Smooth muscle cell (in vitro differentiated cells): ENCODE measurements at regions not wholly inside any gene's neighbourhood (a gene's known extent, or its start where the extent isn't known, plus 50 kb on each side); places are given as distances from the start of the nearest gene placed in this dataset.

Source experiments
- DNase-seq: peaks from one replicate; lab custom pipeline; 2025; ENCODE audit not compliant: unreplicated experiment; lab: John Stamatoyannopoulos, UW
- H2AFZ ChIP-seq: fragments of 200-600 bp; sonication (generic); 2 replicates; pipeline ENCODE4 v1.6.0; 2016; ENCODE audit warnings: antibody characterized with exemption, low read depth, mild to moderate bottlenecking
- H3F3A ChIP-seq: fragments of 200-600 bp; sonication (generic); 2 replicates; pipeline ENCODE4 v1.6.0; 2017; ENCODE audit warnings: antibody characterized with exemption, low read depth
- H3K27ac ChIP-seq: fragments of 200-600 bp; sonication (generic); 2 replicates; pipeline ENCODE4 v1.5.1; 2016; ENCODE audit warnings: low read depth, mild to moderate bottlenecking
- H3K27me3 ChIP-seq: fragments of 200-600 bp; sonication (generic); 2 replicates; pipeline ENCODE4 v1.6.1; 2016; ENCODE audit warnings: low read depth, mild to moderate bottlenecking
- H3K36me3 ChIP-seq: fragments of 200-600 bp; sonication (generic); 2 replicates; pipeline ENCODE4 v1.5.1; 2016; ENCODE audit warnings: low read depth
- H3K4me1 ChIP-seq: fragments of 200-600 bp; sonication (generic); 2 replicates; pipeline ENCODE4 v1.5.1; 2016; ENCODE audit warnings: low read depth
- H3K4me2 ChIP-seq: fragments of 200-600 bp; sonication (generic); 2 replicates; pipeline ENCODE4 v1.6.0; 2016; ENCODE audit warnings: mild to moderate bottlenecking
- H3K4me3 ChIP-seq: fragments of 200-600 bp; sonication (generic); 2 replicates; pipeline ENCODE4 v1.5.1; 2016; ENCODE audit warnings: mild to moderate bottlenecking
- H3K79me2 ChIP-seq: fragments of 200-600 bp; sonication (generic); 2 replicates; pipeline ENCODE4 v1.6.0; 2016; ENCODE audit warnings: low read depth, mild to moderate bottlenecking
- H3K9ac ChIP-seq: fragments of 200-600 bp; sonication (generic); 2 replicates; pipeline ENCODE4 v1.6.0; 2016; ENCODE audit warnings: low read depth
- H3K9me3 ChIP-seq: fragments of 200-600 bp; sonication (generic); replicated peaks from 2 replicates; pipeline ENCODE4 v1.5.1; 2016; ENCODE audit warnings: low read depth
- H4K20me1 ChIP-seq: fragments of 200-600 bp; sonication (generic); 2 replicates; pipeline ENCODE4 v1.6.0; 2016; ENCODE audit warnings: low read depth
- WGBS: methylation state at CpG from one replicate; pipeline ENCODE4 v1.1.7; 2016; ENCODE audit warnings: low lambda C conversion rate; 5-methylcytosine and 5-hydroxymethylcytosine counted together
- TF ChIP-seq, protein P1 (sequence below): fragments of 200-600 bp; sonication (generic); IDR thresholded peaks from 2 replicates; pipeline ENCODE4 v1.5.1; 2017; ENCODE audit warnings: borderline replicate concordance, mild to moderate bottlenecking, antibody characterized with exemption; ENCODE audit not compliant: insufficient read depth, poor library complexity, severe bottlenecking

DNA sequence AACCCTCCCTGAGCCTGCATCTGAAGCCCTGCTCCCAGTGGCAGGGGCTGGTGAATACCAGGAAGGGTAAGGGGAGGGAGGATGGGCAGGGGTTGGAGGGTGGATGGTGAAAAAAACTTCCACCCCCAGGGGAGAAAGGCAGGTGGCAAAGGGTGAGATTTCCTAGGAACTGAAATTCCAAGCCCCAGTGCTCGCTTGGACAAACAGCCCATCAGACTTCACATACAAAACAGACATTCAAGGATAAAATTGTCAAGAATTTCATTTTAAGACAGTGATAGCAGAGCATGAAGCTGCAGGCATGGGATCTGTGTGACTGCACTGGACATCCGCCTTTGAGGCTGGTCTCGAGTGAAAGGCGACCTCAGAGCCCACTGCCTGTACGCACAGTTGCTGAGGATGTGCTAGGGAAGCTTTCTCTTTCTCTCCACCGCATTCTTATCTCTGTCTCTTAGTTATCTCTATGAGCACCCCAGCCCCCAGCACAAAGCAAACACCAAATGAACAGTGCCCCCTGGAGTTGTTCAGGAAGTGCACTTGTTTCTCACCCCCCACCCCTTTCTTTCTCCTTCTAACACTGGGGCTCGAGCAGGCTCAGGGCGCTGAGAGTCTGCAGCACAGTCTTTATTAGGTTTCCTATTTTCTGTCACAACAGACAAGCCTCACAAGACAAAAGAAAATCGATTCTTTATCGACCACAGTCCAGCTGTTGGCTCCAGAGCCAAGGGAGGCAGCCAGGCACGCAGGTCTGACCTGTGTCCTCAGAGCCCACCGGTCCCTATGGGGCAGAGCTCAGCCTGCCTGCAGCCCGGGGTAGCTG, 237.3 kb upstream of the NCAM1 start:
- Histone ChIP-seq H3K36me3 (no peaks in the 10 kb centered on the region), H3K4me3 (no peak overlapping the region), H3K27ac (no peak overlapping the region), H3K79me2 (no peaks in the 10 kb centered on the region), H3K4me2 (no peak overlapping the region), H3F3A (no peaks in the 10 kb centered on the region), H2AFZ (no peak overlapping the region), H3K9ac (no peak overlapping the region), H4K20me1 (no peaks in the 10 kb centered on the region), H3K4me1 (no peaks in the 10 kb centered on the region), H3K27me3 (peaks cover 3% of the 10 kb centered on the region), H3K9me3 (no peaks in the 10 kb centered on the region)
- TF ChIP-seq, protein P1, sequence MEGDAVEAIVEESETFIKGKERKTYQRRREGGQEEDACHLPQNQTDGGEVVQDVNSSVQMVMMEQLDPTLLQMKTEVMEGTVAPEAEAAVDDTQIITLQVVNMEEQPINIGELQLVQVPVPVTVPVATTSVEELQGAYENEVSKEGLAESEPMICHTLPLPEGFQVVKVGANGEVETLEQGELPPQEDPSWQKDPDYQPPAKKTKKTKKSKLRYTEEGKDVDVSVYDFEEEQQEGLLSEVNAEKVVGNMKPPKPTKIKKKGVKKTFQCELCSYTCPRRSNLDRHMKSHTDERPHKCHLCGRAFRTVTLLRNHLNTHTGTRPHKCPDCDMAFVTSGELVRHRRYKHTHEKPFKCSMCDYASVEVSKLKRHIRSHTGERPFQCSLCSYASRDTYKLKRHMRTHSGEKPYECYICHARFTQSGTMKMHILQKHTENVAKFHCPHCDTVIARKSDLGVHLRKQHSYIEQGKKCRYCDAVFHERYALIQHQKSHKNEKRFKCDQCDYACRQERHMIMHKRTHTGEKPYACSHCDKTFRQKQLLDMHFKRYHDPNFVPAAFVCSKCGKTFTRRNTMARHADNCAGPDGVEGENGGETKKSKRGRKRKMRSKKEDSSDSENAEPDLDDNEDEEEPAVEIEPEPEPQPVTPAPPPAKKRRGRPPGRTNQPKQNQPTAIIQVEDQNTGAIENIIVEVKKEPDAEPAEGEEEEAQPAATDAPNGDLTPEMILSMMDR: no peak
- no peak for DNase-seq
- 87% methylated on average over 13 of the region's 13 CpGs for WGBS

DNA sequence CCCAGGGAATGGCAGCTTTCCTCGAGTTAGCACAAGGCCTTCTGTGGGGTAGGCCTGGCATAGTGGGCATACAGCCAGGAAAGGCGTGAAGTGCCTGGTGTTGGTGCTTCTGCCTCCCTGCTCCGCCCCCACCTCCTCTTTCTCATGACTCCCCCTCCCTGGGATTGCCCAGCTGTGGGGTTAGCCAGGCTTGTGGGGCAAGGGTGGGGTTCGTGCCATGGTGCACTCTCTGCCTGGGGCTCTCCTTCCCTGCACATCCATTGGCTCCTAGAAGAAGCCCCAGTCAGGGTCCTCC, 236.8 kb upstream of the NCAM1 start:
- H3F3A ChIP-seq: no peaks in the 10 kb centered on the region
- DNase-seq: no peak
- peaks cover 3% of the 10 kb centered on the region for H3K27me3 ChIP-seq
- TF ChIP-seq, protein P1: no peak
- no peaks in the 10 kb centered on the region for H3K36me3 ChIP-seq
- no peaks in the 10 kb centered on the region for H4K20me1 ChIP-seq
- no peak overlapping the region for H3K4me3 ChIP-seq
- H3K9me3 ChIP-seq: no peaks in the 10 kb centered on the region
- no peak overlapping the region for H3K9ac ChIP-seq
- H3K27ac ChIP-seq: no peak overlapping the region
- WGBS: 85% methylated on average over 4 of the region's 4 CpGs
- no peaks in the 10 kb centered on the region for H3K79me2 ChIP-seq
- no peak overlapping the region for H2AFZ ChIP-seq
- H3K4me1 ChIP-seq: no peaks in the 10 kb centered on the region
- no peak overlapping the region for H3K4me2 ChIP-seq

DNA sequence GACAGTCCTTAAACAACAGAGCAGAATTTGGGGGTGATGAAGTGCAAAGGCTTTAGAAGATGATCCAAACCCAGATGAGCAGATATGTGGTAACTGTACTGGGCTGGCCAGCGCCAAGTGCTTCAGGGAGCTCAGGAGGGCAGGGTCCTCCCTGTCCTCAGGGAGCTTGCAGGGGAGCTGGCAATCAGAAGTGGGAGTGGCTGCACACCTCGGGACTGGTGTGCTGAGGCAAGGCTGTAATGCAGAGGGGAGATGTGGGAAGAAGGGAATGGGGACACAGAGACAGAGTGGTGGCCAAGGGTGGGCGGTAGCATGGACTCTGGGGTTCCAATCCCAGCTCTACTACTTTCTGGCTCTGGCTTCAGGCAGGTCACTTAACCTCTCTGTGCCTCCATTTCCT, 235.6 kb upstream of the NCAM1 start:
- Histone ChIP-seq H3K79me2 (no peaks in the 10 kb centered on the region), H3F3A (no peaks in the 10 kb centered on the region), H3K27me3 (peaks cover 3% of the 10 kb centered on the region), H3K9me3 (no peaks in the 10 kb centered on the region), H3K9ac (no peak overlapping the region), H3K36me3 (no peaks in the 10 kb centered on the region), H3K4me1 (no peaks in the 10 kb centered on the region), H3K4me3 (no peak overlapping the region), H4K20me1 (no peaks in the 10 kb centered on the region), H3K4me2 (no peak overlapping the region), H2AFZ (no peak overlapping the region), H3K27ac (no peak overlapping the region)
- TF ChIP-seq, protein P1: no peak
- DNase-seq: no peak
- 92% methylated on average over 3 of the region's 3 CpGs for WGBS

DNA sequence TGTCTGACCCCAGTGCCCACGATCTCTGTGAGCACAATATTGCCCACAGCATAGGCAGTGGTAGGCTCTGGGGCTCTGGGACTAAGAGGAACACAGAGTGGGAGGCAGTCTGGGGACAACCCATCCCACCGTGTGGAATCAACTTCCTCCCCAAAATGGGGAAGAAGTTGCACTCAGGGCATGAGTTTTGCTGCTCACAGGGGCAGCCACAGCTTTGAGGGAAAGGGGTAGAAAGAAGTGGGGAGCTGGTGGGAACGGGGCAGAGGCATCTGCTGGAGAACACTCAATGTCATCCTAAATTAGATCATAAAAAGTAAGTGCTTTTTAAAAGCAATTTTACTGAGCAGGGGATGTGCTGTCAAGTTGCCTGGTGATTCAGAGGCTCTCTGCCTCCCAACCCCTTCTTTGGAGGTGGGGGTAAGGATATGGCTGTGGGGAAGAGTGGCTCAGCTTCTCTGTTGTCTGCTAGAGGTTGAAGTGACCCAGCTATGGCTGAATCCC, 233.8 kb upstream of the NCAM1 start:
- H3K9ac ChIP-seq: no peak overlapping the region
- no peak overlapping the region for H3K27ac ChIP-seq
- no peak overlapping the region for H3K4me3 ChIP-seq
- no peaks in the 10 kb centered on the region for H3K27me3 ChIP-seq
- no peak overlapping the region for H2AFZ ChIP-seq
- no peaks in the 10 kb centered on the region for H3K9me3 ChIP-seq
- no peaks in the 10 kb centered on the region for H3K4me1 ChIP-seq
- no peaks in the 10 kb centered on the region for H3F3A ChIP-seq
- 76% methylated on average over 3 of the region's 3 CpGs for WGBS
- H3K36me3 ChIP-seq: no peaks in the 10 kb centered on the region
- DNase-seq: no peak
- no peaks in the 10 kb centered on the region for H4K20me1 ChIP-seq
- no peak overlapping the region for H3K4me2 ChIP-seq
- TF ChIP-seq, protein P1: no peak
- no peaks in the 10 kb centered on the region for H3K79me2 ChIP-seq
